GM23338 (cell line): ENCODE measurements at regions not wholly inside any gene's neighbourhood (a gene's known extent, or its start where the extent isn't known, plus 50 kb on each side); places are given as distances from the start of the nearest gene placed in this dataset.

Experiments
- CREB1 ChIP-seq: fragments of 250-450 bp; sonication (Bioruptor Pico); IDR thresholded peaks from 2 replicates; pipeline ENCODE4 v1.5.0; 2020; ENCODE audit warnings: low read depth, mild to moderate bottlenecking, moderate library complexity
- CTCF ChIP-seq, 2 experiments: fragments of 200-600 bp in 1 of 2; sonication (generic) in 1 of 2; conservative IDR thresholded peaks; 2 replicates each; pipeline versions ENCODE4 v1.5.1 to v1.6.1; 2016 to 2017; ENCODE audit warnings: antibody characterized with exemption in 2 of 2, low read depth in 2 of 2, mild to moderate bottlenecking in 2 of 2, moderate library complexity in 1 of 2
- ETS1 ChIP-seq: IDR thresholded peaks from 2 replicates; pipeline ENCODE4 v1.6.1; 2016; ENCODE audit warnings: antibody characterized with exemption
- EZH2 ChIP-seq: fragments of 200-600 bp; sonication (generic); IDR thresholded peaks from one replicate; pipeline ENCODE4 v1.8.0; 2017; ENCODE audit warnings: antibody characterized with exemption, mild to moderate bottlenecking, low read depth; ENCODE audit not compliant: unreplicated experiment
- EZH2phosphoT487 ChIP-seq: fragments of 200-600 bp; sonication (generic); IDR thresholded peaks from one replicate; pipeline ENCODE4 v1.8.1; 2018; ENCODE audit warnings: antibody characterized with exemption; ENCODE audit not compliant: unreplicated experiment
- JUNB ChIP-seq: IDR thresholded peaks from one replicate; pipeline ENCODE4 v1.6.1; 2016; ENCODE audit warnings: antibody characterized with exemption; ENCODE audit not compliant: unreplicated experiment
- NANOG ChIP-seq: IDR thresholded peaks from 2 replicates; pipeline ENCODE4 v1.6.1; 2016; ENCODE audit warnings: antibody characterized with exemption, borderline replicate concordance
- POLR2AphosphoS5 ChIP-seq: IDR thresholded peaks from 2 replicates; pipeline ENCODE4 v1.6.1; 2016; ENCODE audit warnings: antibody characterized with exemption, low read depth
- ZNF114 ChIP-seq: fragments of 250-450 bp; sonication (Bioruptor Pico); IDR thresholded peaks from 2 replicates; pipeline ENCODE4 v1.5.0; 2020; ENCODE audit warnings: mild to moderate bottlenecking, moderate library complexity
- ZNF331 ChIP-seq: fragments of 250-450 bp; sonication (Bioruptor Pico); IDR thresholded peaks from 2 replicates; pipeline ENCODE4 v1.5.0; 2020; ENCODE audit warnings: low read depth, mild to moderate bottlenecking, moderate library complexity
- TF ChIP-seq, protein P1 (sequence below): IDR thresholded peaks from one replicate; pipeline ENCODE4 v1.6.1; 2018; ENCODE audit warnings: antibody characterized with exemption; ENCODE audit not compliant: unreplicated experiment
- TF ChIP-seq, protein P2 (sequence below): fragments of 250-450 bp; sonication (Bioruptor Pico); IDR thresholded peaks from 2 replicates; pipeline ENCODE4 v1.5.0; 2020; ENCODE audit warnings: mild to moderate bottlenecking, moderate library complexity

- TF ChIP-seq POLR2AphosphoS5 (no peak), CTCF (conservative IDR thresholded peaks at IDR 0.05; ENCODE audit: low read depth in 2 of 2) (no peak), ZNF331 (no peak), NANOG (no peak), ETS1 (no peak), EZH2 (no peak), CREB1 (no peak), EZH2phosphoT487 (no peak), JUNB (no peak), ZNF114 (CRISPR knock-in tag) (no peak)
- TF ChIP-seq, protein P1, sequence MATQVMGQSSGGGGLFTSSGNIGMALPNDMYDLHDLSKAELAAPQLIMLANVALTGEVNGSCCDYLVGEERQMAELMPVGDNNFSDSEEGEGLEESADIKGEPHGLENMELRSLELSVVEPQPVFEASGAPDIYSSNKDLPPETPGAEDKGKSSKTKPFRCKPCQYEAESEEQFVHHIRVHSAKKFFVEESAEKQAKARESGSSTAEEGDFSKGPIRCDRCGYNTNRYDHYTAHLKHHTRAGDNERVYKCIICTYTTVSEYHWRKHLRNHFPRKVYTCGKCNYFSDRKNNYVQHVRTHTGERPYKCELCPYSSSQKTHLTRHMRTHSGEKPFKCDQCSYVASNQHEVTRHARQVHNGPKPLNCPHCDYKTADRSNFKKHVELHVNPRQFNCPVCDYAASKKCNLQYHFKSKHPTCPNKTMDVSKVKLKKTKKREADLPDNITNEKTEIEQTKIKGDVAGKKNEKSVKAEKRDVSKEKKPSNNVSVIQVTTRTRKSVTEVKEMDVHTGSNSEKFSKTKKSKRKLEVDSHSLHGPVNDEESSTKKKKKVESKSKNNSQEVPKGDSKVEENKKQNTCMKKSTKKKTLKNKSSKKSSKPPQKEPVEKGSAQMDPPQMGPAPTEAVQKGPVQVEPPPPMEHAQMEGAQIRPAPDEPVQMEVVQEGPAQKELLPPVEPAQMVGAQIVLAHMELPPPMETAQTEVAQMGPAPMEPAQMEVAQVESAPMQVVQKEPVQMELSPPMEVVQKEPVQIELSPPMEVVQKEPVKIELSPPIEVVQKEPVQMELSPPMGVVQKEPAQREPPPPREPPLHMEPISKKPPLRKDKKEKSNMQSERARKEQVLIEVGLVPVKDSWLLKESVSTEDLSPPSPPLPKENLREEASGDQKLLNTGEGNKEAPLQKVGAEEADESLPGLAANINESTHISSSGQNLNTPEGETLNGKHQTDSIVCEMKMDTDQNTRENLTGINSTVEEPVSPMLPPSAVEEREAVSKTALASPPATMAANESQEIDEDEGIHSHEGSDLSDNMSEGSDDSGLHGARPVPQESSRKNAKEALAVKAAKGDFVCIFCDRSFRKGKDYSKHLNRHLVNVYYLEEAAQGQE: no peak
- TF ChIP-seq, protein P2, sequence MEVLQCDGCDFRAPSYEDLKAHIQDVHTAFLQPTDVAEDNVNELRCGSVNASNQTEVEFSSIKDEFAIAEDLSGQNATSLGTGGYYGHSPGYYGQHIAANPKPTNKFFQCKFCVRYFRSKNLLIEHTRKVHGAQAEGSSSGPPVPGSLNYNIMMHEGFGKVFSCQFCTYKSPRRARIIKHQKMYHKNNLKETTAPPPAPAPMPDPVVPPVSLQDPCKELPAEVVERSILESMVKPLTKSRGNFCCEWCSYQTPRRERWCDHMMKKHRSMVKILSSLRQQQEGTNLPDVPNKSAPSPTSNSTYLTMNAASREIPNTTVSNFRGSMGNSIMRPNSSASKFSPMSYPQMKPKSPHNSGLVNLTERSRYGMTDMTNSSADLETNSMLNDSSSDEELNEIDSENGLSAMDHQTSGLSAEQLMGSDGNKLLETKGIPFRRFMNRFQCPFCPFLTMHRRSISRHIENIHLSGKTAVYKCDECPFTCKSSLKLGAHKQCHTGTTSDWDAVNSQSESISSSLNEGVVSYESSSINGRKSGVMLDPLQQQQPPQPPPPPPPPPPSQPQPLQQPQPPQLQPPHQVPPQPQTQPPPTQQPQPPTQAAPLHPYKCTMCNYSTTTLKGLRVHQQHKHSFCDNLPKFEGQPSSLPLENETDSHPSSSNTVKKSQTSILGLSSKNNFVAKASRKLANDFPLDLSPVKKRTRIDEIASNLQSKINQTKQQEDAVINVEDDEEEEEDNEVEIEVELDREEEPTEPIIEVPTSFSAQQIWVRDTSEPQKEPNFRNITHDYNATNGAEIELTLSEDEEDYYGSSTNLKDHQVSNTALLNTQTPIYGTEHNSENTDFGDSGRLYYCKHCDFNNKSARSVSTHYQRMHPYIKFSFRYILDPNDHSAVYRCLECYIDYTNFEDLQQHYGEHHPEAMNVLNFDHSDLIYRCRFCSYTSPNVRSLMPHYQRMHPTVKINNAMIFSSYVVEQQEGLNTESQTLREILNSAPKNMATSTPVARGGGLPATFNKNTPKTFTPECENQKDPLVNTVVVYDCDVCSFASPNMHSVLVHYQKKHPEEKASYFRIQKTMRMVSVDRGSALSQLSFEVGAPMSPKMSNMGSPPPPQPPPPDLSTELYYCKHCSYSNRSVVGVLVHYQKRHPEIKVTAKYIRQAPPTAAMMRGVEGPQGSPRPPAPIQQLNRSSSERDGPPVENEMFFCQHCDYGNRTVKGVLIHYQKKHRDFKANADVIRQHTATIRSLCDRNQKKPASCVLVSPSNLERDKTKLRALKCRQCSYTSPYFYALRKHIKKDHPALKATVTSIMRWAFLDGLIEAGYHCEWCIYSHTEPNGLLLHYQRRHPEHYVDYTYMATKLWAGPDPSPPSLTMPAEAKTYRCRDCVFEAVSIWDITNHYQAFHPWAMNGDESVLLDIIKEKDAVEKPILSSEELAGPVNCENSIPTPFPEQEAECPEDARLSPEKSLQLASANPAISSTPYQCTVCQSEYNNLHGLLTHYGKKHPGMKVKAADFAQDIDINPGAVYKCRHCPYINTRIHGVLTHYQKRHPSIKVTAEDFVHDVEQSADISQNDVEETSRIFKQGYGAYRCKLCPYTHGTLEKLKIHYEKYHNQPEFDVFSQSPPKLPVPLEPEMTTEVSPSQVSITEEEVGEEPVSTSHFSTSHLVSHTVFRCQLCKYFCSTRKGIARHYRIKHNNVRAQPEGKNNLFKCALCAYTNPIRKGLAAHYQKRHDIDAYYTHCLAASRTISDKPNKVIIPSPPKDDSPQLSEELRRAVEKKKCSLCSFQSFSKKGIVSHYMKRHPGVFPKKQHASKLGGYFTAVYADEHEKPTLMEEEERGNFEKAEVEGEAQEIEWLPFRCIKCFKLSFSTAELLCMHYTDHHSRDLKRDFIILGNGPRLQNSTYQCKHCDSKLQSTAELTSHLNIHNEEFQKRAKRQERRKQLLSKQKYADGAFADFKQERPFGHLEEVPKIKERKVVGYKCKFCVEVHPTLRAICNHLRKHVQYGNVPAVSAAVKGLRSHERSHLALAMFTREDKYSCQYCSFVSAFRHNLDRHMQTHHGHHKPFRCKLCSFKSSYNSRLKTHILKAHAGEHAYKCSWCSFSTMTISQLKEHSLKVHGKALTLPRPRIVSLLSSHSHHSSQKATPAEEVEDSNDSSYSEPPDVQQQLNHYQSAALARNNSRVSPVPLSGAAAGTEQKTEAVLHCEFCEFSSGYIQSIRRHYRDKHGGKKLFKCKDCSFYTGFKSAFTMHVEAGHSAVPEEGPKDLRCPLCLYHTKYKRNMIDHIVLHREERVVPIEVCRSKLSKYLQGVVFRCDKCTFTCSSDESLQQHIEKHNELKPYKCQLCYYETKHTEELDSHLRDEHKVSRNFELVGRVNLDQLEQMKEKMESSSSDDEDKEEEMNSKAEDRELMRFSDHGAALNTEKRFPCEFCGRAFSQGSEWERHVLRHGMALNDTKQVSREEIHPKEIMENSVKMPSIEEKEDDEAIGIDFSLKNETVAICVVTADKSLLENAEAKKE (CRISPR knock-in tag): no peak
These were observed 56.7 kb upstream of the RCN1 start for GRCh38 chr11:32034149-32034548.
